ENCODE measurements at regions not wholly inside any gene's neighbourhood (a gene's known extent, or its start where the extent isn't known, plus 50 kb on each side); places are given as distances from the start of the nearest gene placed in this dataset.
"Not testable (repeated sequence)": the region's sequence is repeated elsewhere in the genome, so short reads cannot be mapped to it uniquely, and the experiment has no call there.

DNA sequence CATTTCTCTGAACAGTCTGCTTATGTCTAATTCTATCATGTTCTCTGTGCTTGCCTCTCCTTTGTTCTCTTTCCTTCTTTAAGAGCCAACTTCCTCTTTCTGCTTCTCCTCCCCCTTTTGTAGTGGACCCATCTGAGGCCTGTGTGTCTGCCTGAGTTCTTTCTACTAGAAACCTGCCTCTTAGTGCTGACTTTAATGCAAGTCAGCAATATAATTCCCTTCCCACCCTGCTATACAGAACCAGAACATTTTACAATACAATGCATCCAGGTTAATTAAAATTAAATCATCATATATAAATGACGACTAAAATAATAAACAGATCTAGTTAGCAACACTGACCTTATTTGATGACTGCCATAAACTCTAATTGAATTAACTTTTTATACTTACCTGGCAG lies 82.6 kb upstream of the GAS1 start:
- no peak for DNase-seq
- H3K9me3 Mint-ChIP-seq: peaks cover 0 to 4% of the 10 kb centered on the region in 2 donors
- no peaks in the 10 kb centered on the region for H3K4me1 Mint-ChIP-seq
- peaks cover 28% of the 10 kb centered on the region for H3K27me3 Mint-ChIP-seq
- H3K4me3 Mint-ChIP-seq: no peak overlapping the region
- ATAC-seq: no peak
- no peak overlapping the region for H3K27ac Mint-ChIP-seq

DNA sequence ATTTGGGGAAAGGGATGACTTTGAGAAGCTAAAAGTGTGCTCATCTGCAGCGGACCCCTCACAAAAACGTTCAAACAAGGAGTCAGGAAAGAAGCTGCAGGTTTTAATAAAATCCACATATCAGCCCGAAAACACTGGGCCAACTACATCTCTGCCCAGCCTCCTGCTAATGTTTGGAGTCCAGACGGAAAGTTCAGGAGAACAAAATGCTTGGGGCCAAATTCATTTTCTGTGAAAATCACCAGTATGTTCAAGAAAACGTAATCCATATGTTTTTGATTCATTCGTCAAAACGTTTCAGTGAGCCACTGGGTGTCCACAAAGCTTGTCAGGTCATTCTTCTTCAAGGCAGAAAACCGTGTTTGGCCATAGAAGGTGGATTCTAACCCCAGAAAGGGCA lies 87.5 kb upstream of the GAS1 start:
- H3K4me3 Mint-ChIP-seq: no peak overlapping the region
- ATAC-seq: no peak
- DNase-seq: no peak
- H3K27me3 Mint-ChIP-seq: peaks cover 15% of the 10 kb centered on the region
- no peaks in the 10 kb centered on the region for H3K9me3 Mint-ChIP-seq
- H3K4me1 Mint-ChIP-seq: no peaks in the 10 kb centered on the region
- H3K27ac Mint-ChIP-seq: no peak overlapping the region

DNA sequence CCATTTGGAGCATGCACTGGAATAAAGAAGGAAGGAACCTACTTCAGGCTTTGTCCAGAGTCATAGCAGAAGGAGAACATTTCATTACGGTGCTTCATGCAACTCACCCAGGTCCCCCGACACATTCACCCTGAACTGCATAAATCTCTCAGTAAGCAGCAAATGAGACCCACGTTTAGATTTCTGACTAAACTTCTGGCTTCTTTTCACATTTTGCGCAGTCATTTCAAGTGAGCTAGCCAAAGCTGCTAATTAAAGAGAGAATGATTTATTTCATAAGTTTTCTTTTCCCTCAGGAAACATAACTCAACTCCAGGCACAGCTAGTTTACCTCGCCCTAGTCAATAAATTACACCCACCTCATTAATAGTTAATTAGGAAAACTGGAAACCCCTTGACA lies 88.6 kb upstream of the GAS1 start:
- DNase-seq: no peak
- Mint-ChIP-seq H3K27ac (no peak overlapping the region), H3K4me1 (no peaks in the 10 kb centered on the region), H3K9me3 (no peaks in the 10 kb centered on the region), H3K4me3 (no peak overlapping the region), H3K27me3 (peaks cover 15% of the 10 kb centered on the region)
- no peak for ATAC-seq

DNA sequence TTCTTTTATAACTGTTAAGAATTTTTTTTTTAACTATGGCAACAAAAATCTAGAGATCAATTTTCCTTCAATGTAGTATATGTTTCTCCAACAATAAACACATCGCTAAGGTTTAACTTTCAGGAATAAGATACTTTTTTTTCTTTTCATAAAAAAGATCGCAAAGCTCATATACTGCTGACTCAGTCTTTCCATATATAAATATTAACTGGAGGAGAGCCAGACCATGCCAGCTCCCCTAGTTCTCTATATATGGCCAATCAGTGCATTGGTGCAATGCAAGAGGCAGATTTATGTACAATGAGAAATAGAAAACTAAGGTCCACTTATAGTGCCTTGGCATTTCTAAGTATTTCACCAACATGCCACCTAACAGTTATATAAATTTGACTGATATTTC lies 89.2 kb upstream of the GAS1 start:
- peaks cover 19% of the 10 kb centered on the region for H3K27me3 Mint-ChIP-seq
- DNase-seq (no peak), ATAC-seq (no peak)
- no peaks in the 10 kb centered on the region for H3K4me1 Mint-ChIP-seq
- H3K27ac Mint-ChIP-seq: no peak overlapping the region
- peaks cover 0 to 5% of the 10 kb centered on the region in 2 donors for H3K9me3 Mint-ChIP-seq
- no peak overlapping the region for H3K4me3 Mint-ChIP-seq

DNA sequence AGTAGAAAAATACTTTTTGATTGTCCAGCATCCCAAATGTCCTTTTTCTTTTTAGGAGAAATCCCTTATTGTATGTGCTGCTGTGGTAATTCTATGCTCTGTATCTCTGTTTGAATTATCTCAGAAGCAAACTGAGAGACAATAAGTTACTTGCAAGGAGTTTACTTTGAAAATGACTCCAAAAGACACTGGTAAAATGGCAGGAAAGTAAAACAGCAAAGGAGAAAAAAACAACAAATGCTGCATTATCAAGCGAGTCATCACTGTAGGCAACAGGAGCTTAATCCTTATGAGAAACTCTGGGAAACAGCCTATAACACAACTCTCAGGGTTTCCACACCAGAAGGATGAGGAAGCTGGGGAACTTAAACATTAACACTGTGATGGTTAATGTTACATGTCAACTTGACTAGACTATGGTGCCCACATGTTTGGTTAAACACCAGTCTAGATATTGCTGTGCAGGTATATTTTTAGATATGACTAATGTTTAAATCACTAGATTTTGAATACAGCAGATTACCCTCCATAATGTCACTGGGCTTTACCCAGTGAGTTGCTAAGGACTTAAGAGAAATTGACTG lies 92.6 kb upstream of the GAS1 start:
- Mint-ChIP-seq H3K27ac (peak overlapping the region in 1 of 2 donors; percentile 15), H3K4me1 (no peaks in the 10 kb centered on the region), H3K9me3 (peaks cover 0 to 7% of the 10 kb centered on the region in 2 donors), H3K27me3 (peaks cover 10% of the 10 kb centered on the region), H3K4me3 (no peak overlapping the region)
- ATAC-seq: no peak
- no peak for DNase-seq

DNA sequence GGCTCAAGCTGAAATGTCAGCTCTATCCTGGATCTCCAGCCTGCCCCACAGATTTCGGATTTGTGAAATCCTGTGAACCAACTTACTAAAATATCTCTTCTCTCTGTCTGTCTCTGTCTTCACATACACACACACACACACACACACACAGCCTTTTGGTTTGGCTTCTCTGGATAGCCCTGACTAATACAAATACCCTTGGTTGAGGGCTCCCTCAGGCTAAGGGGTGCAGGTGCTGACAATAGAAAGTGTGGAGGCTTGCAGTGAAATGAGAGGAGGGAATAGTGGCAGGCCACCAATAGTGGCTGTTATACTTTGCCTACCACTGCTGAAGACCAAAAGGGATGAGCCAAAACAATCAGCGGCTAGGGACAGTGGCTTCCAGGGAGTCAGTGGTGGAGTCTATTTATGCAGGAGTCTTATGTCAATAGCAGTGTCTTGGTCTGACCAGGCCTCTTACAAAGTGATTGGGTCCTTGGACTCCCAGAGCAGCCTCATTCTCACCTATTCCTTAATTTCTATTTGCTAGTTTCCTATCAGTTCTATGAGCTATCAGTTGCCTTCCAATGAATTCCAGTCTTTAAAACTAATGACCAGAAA lies 93.2 kb upstream of the GAS1 start:
- no peak for ATAC-seq
- H3K4me3 Mint-ChIP-seq: no peak overlapping the region
- H3K4me1 Mint-ChIP-seq: no peaks in the 10 kb centered on the region
- no peak overlapping the region for H3K27ac Mint-ChIP-seq
- H3K9me3 Mint-ChIP-seq: peaks cover 0 to 7% of the 10 kb centered on the region in 2 donors
- H3K27me3 Mint-ChIP-seq: peaks cover 9% of the 10 kb centered on the region
- DNase-seq: no peak

DNA sequence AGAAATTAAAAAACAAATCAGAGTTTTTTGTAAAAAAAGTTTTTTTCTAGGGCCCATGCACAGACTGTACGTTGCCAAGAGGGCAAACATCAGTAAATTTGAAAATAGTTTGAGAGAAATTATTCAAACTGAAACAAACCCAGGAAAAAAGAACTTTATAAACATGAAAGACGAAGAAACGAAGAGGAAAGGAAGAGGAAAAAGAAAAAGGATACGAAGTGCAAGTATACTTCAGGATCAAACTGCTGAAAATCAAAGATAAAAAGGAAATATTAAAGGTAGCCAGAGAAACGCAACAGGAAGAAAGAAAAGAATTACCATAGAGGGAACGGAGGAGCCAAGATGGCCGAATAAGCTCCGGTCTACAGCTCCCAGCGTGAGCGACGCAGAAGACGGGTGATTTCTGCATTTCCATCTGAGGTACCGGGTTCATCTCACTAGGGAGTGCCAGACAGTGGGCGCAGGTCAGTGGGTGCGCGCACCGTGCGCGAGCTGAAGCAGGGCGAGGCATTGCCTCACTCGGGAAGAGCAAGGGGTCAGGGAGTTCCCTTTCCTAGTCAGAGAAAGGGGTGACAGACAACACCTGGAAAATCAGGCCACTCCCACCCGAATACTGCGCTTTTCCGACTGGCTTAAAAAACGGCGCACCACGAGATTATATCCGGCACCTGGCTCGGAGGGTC lies 94.4 kb upstream of the GAS1 start:
- not testable (repeated sequence) for H3K4me3 Mint-ChIP-seq, ATAC-seq, H3K27ac Mint-ChIP-seq, H3K4me1 Mint-ChIP-seq, H3K9me3 Mint-ChIP-seq, DNase-seq, H3K27me3 Mint-ChIP-seq

DNA sequence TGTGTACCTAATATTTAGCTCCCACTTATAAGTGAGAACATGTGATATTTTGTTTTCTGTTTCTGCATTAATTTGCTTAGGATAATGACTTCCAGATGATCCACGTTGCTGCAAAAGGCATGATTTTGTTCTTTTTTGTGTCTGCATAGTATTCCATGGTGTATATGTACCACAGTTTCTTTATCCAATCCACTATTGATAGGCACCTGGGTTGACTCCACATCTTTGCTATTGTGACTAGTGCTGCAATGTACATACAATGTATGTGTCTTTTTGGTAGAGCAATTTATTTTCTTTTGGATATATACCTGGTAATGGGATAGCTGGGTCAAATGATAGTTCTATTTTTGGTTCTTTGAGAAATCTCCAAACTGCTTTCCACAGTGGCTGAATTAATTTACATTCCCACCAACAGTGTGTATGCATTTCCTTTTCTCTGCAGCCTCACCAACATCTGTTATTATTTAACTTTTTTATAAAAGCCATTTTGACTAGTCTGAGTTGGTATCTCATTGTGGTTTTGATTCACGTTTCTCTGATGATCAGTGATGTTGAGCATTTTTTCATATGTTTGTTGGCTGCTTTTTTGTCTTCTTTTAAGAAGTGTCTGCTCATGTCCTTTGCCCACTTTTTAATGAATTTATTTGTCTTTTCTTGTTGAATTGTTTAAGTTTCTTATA lies 102.8 kb upstream of the GAS1 start:
- DNase-seq, H3K4me3 Mint-ChIP-seq, H3K4me1 Mint-ChIP-seq, H3K27me3 Mint-ChIP-seq, H3K9me3 Mint-ChIP-seq, ATAC-seq, H3K27ac Mint-ChIP-seq: not testable (repeated sequence)

DNA sequence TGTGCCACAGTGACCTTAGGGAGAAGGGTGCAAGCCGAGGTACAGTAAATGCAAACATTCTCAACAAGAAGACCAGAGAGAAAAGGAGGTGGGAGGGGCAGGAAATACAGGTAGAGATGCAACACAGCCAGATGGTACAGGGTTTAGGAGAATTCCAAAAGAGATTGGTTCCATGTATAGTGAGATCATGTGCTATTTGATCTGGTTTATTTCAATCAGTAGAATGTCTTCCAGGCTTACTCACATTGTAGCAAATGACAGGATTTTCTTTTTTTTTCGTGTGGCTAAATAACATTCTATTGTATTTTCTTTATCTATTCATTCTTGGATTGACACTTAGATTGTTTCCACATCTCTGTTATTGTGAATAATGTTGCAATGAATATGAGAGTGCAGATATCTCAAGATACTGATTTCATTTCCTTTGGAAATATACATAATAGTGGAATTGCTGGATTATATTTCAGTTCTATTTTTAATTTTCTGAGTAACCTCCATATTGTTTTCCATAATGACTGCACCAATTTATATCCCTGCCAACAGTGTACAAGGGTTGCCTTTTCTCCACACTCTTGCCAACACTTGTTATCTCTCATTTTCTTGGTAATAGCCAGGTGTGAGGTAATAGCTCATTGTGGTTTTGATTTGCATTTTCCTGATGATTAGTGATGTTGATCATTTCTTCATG lies 107.8 kb upstream of the GAS1 start:
- Mint-ChIP-seq H3K27ac (no peak overlapping the region), H3K4me1 (no peaks in the 10 kb centered on the region), H3K27me3 (peaks cover 26% of the 10 kb centered on the region), H3K4me3 (no peak overlapping the region), H3K9me3 (peaks cover 0 to 7% of the 10 kb centered on the region in 2 donors)
- ATAC-seq (no peak), DNase-seq (no peak)

DNA sequence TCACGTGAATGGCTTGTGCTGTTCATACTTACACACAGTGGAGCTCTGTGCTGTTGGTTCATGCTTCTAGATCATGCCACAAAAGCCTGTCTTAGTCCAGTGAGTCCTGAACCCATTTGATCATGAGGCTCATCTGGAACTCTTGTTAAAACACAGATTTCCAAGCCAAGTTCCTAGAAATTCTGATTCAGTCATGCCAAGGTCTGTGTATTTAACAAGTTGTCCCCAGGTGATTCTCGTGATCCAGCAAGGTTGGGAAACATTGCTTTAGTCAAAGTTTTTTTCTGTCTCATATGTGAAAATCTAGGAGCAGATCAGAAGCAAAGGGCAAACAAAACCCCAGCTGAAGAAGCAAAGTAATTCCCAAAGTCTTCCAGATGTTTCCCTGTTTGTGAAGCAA lies 112.5 kb upstream of the GAS1 start:
- H3K9me3 Mint-ChIP-seq: peaks cover 0 to 7% of the 10 kb centered on the region in 2 donors
- no peak overlapping the region for H3K4me3 Mint-ChIP-seq
- ATAC-seq (no peak), DNase-seq (no peak)
- H3K27ac Mint-ChIP-seq: no peak overlapping the region
- H3K4me1 Mint-ChIP-seq: no peaks in the 10 kb centered on the region
- H3K27me3 Mint-ChIP-seq: peaks cover 27% of the 10 kb centered on the region

DNA sequence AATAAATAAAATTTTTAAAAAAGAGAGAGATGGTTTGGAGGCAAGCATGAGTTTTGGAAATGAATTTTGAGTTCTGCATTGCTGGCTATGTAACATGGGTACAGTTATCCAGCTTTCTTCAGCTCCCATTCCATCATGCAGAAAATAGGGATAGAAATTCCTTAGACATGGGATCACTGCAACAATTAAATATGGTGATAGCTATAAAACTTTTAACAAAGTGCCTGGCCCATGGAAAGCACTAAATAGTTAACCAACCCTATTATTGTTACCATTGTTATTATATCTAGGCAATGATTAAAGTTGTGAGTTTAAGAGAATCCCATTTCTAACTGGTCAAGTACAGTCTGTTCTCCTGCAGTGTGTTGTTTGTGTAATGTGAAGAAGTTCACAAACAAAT lies 115.4 kb upstream of the GAS1 start:
- peaks cover 24% of the 10 kb centered on the region for H3K27me3 Mint-ChIP-seq
- peaks cover 0 to 5% of the 10 kb centered on the region in 2 donors for H3K9me3 Mint-ChIP-seq
- no peaks in the 10 kb centered on the region for H3K4me1 Mint-ChIP-seq
- ATAC-seq: no peak
- no peak for DNase-seq
- H3K27ac Mint-ChIP-seq: no peak overlapping the region
- H3K4me3 Mint-ChIP-seq: no peak overlapping the region

DNA sequence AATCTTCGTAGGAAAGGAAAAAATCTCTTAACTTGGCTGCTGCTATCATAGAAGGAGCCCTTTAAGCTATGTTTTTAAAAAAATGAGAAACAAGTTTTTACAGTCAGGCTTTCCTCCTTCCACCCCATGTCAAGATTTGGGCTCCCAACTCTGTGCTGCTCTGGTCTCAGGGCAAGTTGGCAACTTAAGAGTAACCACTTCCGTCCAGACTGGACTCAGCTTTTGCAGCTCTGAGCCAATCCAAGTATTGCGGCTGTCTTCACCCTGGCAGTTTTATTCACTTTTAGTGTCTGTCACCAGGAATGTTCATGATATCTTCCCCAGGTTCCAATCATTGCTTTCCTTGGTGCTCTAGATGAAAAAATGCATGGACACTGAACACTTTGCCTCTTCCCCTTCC lies 115.9 kb upstream of the GAS1 start:
- Mint-ChIP-seq H3K4me3 (no peak overlapping the region), H3K9me3 (peaks cover 0 to under 1% of the 10 kb centered on the region in 2 donors), H3K4me1 (no peaks in the 10 kb centered on the region), H3K27me3 (peaks cover 19% of the 10 kb centered on the region), H3K27ac (peak overlapping the region in 1 of 2 donors; percentile 20)
- DNase-seq: no peak
- ATAC-seq: no peak

DNA sequence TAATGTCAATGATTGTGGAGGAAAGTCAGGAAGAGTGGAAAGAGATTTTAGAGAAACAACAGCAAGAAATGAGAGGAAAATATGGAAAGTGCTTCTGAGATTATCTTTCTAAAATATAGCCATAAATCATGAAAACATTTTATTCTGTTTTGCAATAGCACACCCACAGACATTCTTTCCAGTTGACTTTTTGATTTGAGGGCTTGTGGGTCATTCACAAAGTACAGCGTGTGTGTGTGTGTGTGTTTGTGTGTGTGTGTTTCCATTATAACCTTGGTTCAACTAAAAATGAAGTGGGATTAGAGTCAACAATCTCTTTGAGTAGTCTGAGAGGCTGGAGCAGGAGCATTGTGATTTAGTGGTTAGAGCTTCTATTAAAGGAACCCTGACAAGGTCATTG lies 116.6 kb upstream of the GAS1 start:
- H3K4me1 Mint-ChIP-seq: no peaks in the 10 kb centered on the region
- H3K27me3 Mint-ChIP-seq: peaks cover 13% of the 10 kb centered on the region
- no peak overlapping the region for H3K4me3 Mint-ChIP-seq
- H3K9me3 Mint-ChIP-seq: no peaks in the 10 kb centered on the region
- DNase-seq (no peak), ATAC-seq (no peak)
- no peak overlapping the region for H3K27ac Mint-ChIP-seq

DNA sequence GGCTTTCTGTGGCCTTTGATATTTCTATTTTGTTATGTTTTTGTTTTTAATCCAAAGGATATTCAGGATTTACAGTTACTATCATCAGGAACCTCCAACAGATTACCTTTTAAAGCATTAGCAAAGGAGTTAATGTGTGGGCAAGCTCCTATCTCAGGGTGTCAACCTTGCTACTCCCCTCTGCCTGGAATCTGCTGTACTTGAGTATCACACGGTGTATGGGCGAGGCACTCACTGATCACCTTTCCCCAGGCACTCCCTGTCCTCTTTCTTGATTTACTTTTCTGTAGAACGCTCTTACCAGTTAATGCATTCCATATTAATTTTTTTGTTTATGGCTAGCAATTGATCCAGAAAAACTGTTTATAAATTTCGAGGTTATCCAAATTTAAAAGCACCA lies 117.0 kb upstream of the GAS1 start:
- Mint-ChIP-seq H3K4me3 (no peak overlapping the region), H3K9me3 (no peaks in the 10 kb centered on the region), H3K4me1 (no peaks in the 10 kb centered on the region), H3K27ac (no peak overlapping the region), H3K27me3 (peaks cover 9% of the 10 kb centered on the region)
- no peak for DNase-seq
- no peak for ATAC-seq

DNA sequence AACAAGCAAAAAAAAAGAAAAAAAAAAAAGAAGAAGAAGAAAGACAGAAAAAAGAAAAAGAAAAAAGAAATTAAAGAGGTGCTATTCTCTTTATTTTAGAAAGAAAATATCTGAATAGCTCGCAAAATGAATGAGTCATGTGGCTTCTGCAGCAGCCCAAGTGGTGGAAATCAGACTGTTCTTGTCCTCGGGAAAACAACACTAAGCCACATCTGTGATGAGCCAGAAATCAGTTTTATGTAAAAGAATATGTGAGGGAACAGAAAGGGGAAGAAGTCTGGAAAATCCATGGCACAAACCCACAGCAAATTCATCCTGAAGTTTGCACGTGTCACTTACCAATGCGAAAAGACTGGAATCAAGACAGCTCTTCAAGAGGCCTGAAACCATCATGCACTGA lies 118.7 kb upstream of the GAS1 start:
- H3K4me1 Mint-ChIP-seq: no peaks in the 10 kb centered on the region
- no peak overlapping the region for H3K4me3 Mint-ChIP-seq
- H3K27me3 Mint-ChIP-seq: peaks cover 8% of the 10 kb centered on the region
- no peak for ATAC-seq
- no peak overlapping the region for H3K27ac Mint-ChIP-seq
- no peak for DNase-seq
- no peaks in the 10 kb centered on the region for H3K9me3 Mint-ChIP-seq

DNA sequence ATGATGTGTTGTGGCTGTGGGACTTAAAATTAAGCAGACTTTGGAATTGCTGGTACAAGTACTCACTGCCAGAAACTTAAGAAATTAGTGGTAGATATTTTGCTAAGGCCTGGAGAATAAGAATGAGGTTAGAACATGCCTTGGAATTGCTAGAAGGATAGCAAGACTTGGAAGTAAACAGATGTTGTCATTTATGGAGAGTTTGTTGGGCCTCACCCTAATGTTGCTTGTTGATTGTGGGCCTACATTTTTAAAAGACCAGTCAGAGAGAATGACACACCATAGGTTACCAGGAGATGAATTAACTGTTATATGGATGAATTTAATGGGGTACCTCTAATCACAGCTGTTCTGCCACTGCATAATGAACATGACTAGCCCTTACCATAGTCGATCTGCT lies 120.1 kb upstream of the GAS1 start:
- no peak overlapping the region for H3K27ac Mint-ChIP-seq
- H3K27me3 Mint-ChIP-seq: no peaks in the 10 kb centered on the region
- ATAC-seq: no peak

More for the DNA sequence above, 120.1 kb upstream of the GAS1 start:
- DNase-seq: no peak
- Mint-ChIP-seq H3K9me3 (no peaks in the 10 kb centered on the region), H3K4me3 (no peak overlapping the region), H3K4me1 (no peaks in the 10 kb centered on the region)

All from stimulated activated naive CD8-positive, alpha-beta T cell treated with anti-CD3 and anti-CD28 coated beads, Interleukin-15, amount 100 ng/mL, for 72 hours (primary cell).